SK-N-SH (cell line): ENCODE measurements at regions not wholly inside any gene's neighbourhood (a gene's known extent, or its start where the extent isn't known, plus 50 kb on each side); places are given as distances from the start of the nearest gene placed in this dataset.

Experiments used
- ELF1 ChIP-seq: IDR thresholded peaks from 2 replicates; pipeline ENCODE4 v1.4.0; 2012
- EP300 ChIP-seq, 2 experiments: IDR thresholded peaks; 2 replicates each; pipeline versions ENCODE4 v1.4.0 to v1.6.1; 2012; ENCODE audit warnings: borderline replicate concordance in 1 of 2, low read depth in 1 of 2, low read length in 1 of 2
- FOSL2 ChIP-seq: IDR thresholded peaks from 2 replicates; pipeline ENCODE4 v1.4.0; 2012; ENCODE audit warnings: low read depth, mild to moderate bottlenecking, moderate library complexity, borderline replicate concordance
- FOXJ3 ChIP-seq: sonication (generic); formaldehyde crosslinking; IDR thresholded peaks from 2 replicates; pipeline ENCODE4 v1.5.1; 2020; ENCODE audit warnings: mild to moderate bottlenecking, missing genetic modification reagents
- FOXM1 ChIP-seq: IDR thresholded peaks from 2 replicates; pipeline ENCODE4 v1.4.0; 2012; ENCODE audit warnings: low read depth, mild to moderate bottlenecking
- JUND ChIP-seq: IDR thresholded peaks from 2 replicates; pipeline ENCODE4 v1.4.0; 2012
- POLR2AphosphoS5 ChIP-seq: IDR thresholded peaks from 2 replicates; pipeline ENCODE4 v1.6.1; 2012; ENCODE audit warnings: low read depth, low read length
- RAD21 ChIP-seq: IDR thresholded peaks from 2 replicates; pipeline ENCODE4 v1.6.1; 2012; ENCODE audit warnings: mild to moderate bottlenecking, low read length
- RFX5 ChIP-seq: IDR thresholded peaks from 2 replicates; pipeline ENCODE4 v1.6.1; 2012; ENCODE audit warnings: mild to moderate bottlenecking, improper control_type of control experiment, low read length
- SMC3 ChIP-seq: IDR thresholded peaks from 2 replicates; pipeline ENCODE4 v1.6.1; 2012; ENCODE audit warnings: low read depth, low read length, improper control_type of control experiment
- TCF12 ChIP-seq: IDR thresholded peaks from 2 replicates; pipeline ENCODE4 v1.4.0; 2012
- TF ChIP-seq, protein P1 (sequence below): IDR thresholded peaks from 2 replicates; pipeline ENCODE4 v1.4.0; 2012; ENCODE audit warnings: low read depth
- TF ChIP-seq, protein P2 (sequence below): fragments of 200-600 bp; sonication (generic); IDR thresholded peaks from 2 replicates; pipeline ENCODE4 v1.6.1; 2017; ENCODE audit warnings: antibody characterized with exemption, mild to moderate bottlenecking, moderate library complexity
- TF ChIP-seq, protein P3 (sequence below): fragments of 150-350 bp; IDR thresholded peaks from 2 replicates; pipeline ENCODE4 v1.6.1; 2017; ENCODE audit warnings: antibody characterized with exemption, low read length, low read depth, borderline replicate concordance

DNA sequence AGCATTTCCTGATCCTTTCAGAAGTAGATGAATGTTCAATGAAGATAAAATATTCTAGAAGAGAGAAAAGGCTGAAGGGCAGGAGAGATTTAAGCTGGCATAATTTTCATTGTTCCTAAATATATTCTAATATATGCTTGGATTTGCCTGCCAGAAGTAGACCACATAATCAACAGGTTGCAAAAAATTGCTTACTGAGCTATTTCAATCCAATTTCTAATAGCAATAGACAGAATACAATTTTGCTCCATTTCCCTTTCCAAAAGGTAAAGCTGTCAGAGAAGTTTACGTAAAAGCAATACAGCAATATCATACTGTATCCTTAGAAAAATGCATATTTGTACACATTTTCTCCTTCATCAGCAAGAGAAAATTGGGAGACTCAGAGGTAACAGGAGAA is 237.3 kb downstream of the PMP22 start:
- TF ChIP-seq, protein P1, sequence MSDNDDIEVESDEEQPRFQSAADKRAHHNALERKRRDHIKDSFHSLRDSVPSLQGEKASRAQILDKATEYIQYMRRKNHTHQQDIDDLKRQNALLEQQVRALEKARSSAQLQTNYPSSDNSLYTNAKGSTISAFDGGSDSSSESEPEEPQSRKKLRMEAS: no peak
- TF ChIP-seq RAD21 (no peak), ELF1 (no peak), RFX5 (no peak), POLR2AphosphoS5 (no peak), FOXJ3 (CRISPR knock-in tag) (no peak), EP300 (IDR thresholded peaks at IDR 0.05; ENCODE audit: borderline replicate concordance in 1 of 2, low read depth in 1 of 2, low read length in 1 of 2) (no peak), SMC3 (no peak), FOSL2 (no peak), TCF12 (no peak), JUND (no peak), FOXM1 (no peak)
- TF ChIP-seq, protein P2, sequence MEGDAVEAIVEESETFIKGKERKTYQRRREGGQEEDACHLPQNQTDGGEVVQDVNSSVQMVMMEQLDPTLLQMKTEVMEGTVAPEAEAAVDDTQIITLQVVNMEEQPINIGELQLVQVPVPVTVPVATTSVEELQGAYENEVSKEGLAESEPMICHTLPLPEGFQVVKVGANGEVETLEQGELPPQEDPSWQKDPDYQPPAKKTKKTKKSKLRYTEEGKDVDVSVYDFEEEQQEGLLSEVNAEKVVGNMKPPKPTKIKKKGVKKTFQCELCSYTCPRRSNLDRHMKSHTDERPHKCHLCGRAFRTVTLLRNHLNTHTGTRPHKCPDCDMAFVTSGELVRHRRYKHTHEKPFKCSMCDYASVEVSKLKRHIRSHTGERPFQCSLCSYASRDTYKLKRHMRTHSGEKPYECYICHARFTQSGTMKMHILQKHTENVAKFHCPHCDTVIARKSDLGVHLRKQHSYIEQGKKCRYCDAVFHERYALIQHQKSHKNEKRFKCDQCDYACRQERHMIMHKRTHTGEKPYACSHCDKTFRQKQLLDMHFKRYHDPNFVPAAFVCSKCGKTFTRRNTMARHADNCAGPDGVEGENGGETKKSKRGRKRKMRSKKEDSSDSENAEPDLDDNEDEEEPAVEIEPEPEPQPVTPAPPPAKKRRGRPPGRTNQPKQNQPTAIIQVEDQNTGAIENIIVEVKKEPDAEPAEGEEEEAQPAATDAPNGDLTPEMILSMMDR: no peak
- TF ChIP-seq, protein P3, sequence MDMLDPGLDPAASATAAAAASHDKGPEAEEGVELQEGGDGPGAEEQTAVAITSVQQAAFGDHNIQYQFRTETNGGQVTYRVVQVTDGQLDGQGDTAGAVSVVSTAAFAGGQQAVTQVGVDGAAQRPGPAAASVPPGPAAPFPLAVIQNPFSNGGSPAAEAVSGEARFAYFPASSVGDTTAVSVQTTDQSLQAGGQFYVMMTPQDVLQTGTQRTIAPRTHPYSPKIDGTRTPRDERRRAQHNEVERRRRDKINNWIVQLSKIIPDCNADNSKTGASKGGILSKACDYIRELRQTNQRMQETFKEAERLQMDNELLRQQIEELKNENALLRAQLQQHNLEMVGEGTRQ: no peak
